Stomach (tissue), 4 donors: ENCODE measurements at regions not wholly inside any gene's neighbourhood (a gene's known extent, or its start where the extent isn't known, plus 50 kb on each side); places are given as distances from the start of the nearest gene placed in this dataset.

Experiments
- CTCF ChIP-seq, 7 experiments: fragments of 450-650 bp in 4 of 7; fragments of 200-600 bp in 3 of 7; sonication (generic) in 3 of 7; IDR thresholded peaks; one replicate each; pipeline ENCODE4 v1.5.1; 2016 to 2019; ENCODE audit warnings: antibody characterized with exemption in 7 of 7, control low read depth in 2 of 7, mild to moderate bottlenecking in 1 of 7
- POLR2AphosphoS5 ChIP-seq, 3 donors: sonication (generic); formaldehyde crosslinking; IDR thresholded peaks; one replicate each; pipeline ENCODE4 v1.6.1; 2016; ENCODE audit warnings: antibody characterized with exemption in 3 of 3

GRCh38 chr11:130641876-130642275 lies 193.4 kb downstream of the ADAMTS15 start:
- no peak for TF ChIP-seq CTCF (IDR thresholded peaks at IDR 0.05)
- no peak for TF ChIP-seq POLR2AphosphoS5 (IDR thresholded peaks at IDR 0.05)
